HG02678 (cell line): ENCODE measurements at regions not wholly inside any gene's neighbourhood (a gene's known extent, or its start where the extent isn't known, plus 50 kb on each side); places are given as distances from the start of the nearest gene placed in this dataset.
"Not testable (repeated sequence)": the region's sequence is repeated elsewhere in the genome, so short reads cannot be mapped to it uniquely, and the experiment has no call there.

Experiments
- ATAC-seq: cut with Tn5 transposase; IDR thresholded peaks from one replicate; pipeline ENCODE4 v1.9.1; 2021; ENCODE audit warnings: mild to moderate bottlenecking, moderate library complexity; ENCODE audit not compliant: unreplicated experiment

GRCh38 chr9:26789959-26790358 lies 102.6 kb downstream of the CAAP1 start:
- ATAC-seq, result no peak

GRCh38 chr9:26786564-26786963 lies 106.0 kb downstream of the CAAP1 start:
- no peak for ATAC-seq

GRCh38 chr9:26782899-26783298 lies 109.7 kb downstream of the CAAP1 start:
- ATAC-seq, result no peak

GRCh38 chr9:26781906-26782305 lies 110.7 kb downstream of the CAAP1 start:
- no peak for ATAC-seq

- ATAC-seq, result not testable (repeated sequence)
Measured at GRCh38 chr9:26780307-26780706, 112.3 kb downstream of the CAAP1 start.

- no peak for ATAC-seq
Measured at GRCh38 chr9:26779062-26779461, 113.5 kb downstream of the CAAP1 start.

- ATAC-seq, result no peak
Measured at GRCh38 chr9:26775391-26775790, 117.2 kb downstream of the CAAP1 start.

GRCh38 chr9:26773056-26773455 lies 119.5 kb downstream of the CAAP1 start:
- no peak for ATAC-seq

- ATAC-seq, result no peak
Measured at GRCh38 chr9:26770821-26771220, 121.8 kb downstream of the CAAP1 start.

GRCh38 chr9:26768145-26768544 lies 124.5 kb downstream of the CAAP1 start:
- no peak for ATAC-seq

- ATAC-seq, result no peak
Measured at GRCh38 chr9:26760675-26761074, 131.9 kb downstream of the CAAP1 start.

GRCh38 chr9:26758655-26759054 lies 133.9 kb downstream of the CAAP1 start:
- ATAC-seq, result no peak

- no peak for ATAC-seq
Measured at GRCh38 chr9:26756881-26757280, 135.7 kb downstream of the CAAP1 start.

- no peak for ATAC-seq
Measured at GRCh38 chr9:26755476-26755875, 137.1 kb downstream of the CAAP1 start.

GRCh38 chr9:26754509-26755164 lies 138.0 kb downstream of the CAAP1 start:
- ATAC-seq, result no peak

- ATAC-seq, result no peak
Measured at GRCh38 chr9:26753971-26754370, 138.6 kb downstream of the CAAP1 start.

- ATAC-seq, result no peak
Measured at GRCh38 chr9:26750162-26750561, 142.4 kb downstream of the CAAP1 start.

GRCh38 chr9:26748449-26749058 lies 144.0 kb downstream of the CAAP1 start:
- ATAC-seq, result no peak

- ATAC-seq, result no peak
Measured at GRCh38 chr9:26747611-26748010, 145.0 kb downstream of the CAAP1 start.

- ATAC-seq, result peak; percentile 83
Measured at GRCh38 chr9:26746357-26747072, 146.1 kb downstream of the CAAP1 start.

GRCh38 chr9:26745111-26745510 lies 147.5 kb downstream of the CAAP1 start:
- ATAC-seq, result no peak
